GM20431 (cell line): ENCODE measurements at regions not wholly inside any gene's neighbourhood (a gene's known extent, or its start where the extent isn't known, plus 50 kb on each side); places are given as distances from the start of the nearest gene placed in this dataset.
"Not testable (repeated sequence)": the region's sequence is repeated elsewhere in the genome, so short reads cannot be mapped to it uniquely, and the experiment has no call there.

Source experiments
- in situ Hi-C: fragments of 300-500 bp; cut with MseI, MboI; formaldehyde crosslinking; loops from one replicate; pipeline ENCODE4 v1.15.0; 2020; ENCODE audit warnings: low sequenced_read_pairs; ENCODE audit not compliant: unreplicated experiment

DNA sequence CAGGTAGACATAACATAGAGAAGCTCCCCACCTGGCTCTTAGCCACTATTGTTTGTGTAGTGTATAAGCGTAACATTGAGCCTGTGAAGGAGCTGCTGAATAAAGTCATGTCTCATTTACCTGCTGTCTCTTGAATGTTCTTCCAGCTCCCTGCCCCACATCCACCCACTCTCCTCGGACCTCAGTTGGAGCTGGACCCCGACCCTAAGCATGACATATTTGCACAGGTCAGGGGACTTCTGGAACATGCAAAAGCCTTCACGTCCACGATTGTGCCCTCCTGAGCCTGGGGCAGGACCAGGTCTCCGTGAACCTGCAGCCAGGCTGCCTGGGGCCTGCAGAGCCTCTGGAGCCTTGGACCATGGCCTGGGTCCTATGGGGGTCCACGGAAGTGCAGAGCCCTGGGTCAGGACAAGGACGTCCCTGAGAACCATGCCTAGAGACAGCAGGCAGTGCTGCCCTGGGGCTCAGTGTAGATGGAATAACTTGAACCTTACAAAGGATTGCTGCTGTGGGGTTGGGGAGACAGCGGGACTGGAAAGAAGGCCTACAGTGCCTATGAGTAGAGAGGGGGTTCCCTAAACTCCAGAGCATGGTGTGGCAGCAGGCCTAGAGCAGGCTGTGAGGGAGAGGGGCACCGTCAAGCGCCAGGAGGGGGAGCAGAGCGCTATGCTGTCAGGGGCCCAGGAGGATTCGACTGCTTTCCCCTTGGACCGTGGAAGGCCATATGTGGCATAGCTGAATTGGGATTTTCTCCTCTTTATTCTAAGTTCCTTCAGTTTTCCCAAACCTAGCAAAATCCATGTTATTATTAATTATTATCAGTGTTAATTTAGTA lies 99.9 kb upstream of the ZNF236 start:
- in situ Hi-C loops, result no loop called here

DNA sequence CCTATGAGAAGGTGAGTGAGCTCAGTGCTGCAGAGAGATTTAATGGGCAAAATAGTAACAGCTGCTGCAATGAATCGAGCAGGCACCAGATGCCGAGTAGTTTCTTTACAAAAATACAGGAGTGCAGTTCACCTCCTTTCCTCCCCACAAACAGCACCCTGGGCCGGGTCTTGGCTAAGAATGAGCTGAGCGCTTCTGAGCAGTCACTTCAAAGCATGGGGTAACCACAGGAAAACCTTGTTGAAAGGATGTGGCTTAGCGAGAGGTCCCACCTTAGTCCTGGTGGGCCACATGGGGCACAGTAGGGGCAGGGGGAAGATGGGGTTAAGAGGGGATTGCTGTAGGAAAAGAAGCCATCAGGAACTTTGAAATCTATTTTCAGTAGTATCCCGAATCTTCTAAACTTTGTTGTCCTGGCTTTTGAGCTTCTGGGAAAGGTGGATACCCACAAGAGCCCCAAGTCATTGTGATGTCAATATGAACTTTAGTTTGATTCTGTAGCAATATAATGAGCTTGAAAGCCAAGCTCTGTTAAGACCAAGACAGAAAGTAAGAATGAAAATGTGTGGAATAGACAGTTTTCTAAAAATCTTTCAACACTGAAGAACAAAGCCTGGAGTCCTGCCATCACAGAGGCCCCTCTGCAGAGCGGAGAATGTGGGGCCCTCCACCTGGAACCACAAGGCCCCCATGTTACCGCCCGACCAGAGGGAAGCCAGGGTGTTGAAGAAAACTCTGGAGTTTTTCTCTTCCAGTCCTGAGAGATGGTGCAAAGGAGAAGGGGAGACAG lies 101.0 kb upstream of the ZNF236 start:
- in situ Hi-C loops, result no loop called here

GRCh38 chr18:76720683-76721082 lies 101.7 kb upstream of the ZNF236 start:
- in situ Hi-C loops, result no loop called here

- in situ Hi-C loops, result no loop called here
Observed at GRCh38 chr18:76715012-76715610, 107.2 kb upstream of the ZNF236 start.

- in situ Hi-C loops, result no loop called here
Observed at GRCh38 chr18:76713432-76713831, 108.9 kb upstream of the ZNF236 start.

DNA sequence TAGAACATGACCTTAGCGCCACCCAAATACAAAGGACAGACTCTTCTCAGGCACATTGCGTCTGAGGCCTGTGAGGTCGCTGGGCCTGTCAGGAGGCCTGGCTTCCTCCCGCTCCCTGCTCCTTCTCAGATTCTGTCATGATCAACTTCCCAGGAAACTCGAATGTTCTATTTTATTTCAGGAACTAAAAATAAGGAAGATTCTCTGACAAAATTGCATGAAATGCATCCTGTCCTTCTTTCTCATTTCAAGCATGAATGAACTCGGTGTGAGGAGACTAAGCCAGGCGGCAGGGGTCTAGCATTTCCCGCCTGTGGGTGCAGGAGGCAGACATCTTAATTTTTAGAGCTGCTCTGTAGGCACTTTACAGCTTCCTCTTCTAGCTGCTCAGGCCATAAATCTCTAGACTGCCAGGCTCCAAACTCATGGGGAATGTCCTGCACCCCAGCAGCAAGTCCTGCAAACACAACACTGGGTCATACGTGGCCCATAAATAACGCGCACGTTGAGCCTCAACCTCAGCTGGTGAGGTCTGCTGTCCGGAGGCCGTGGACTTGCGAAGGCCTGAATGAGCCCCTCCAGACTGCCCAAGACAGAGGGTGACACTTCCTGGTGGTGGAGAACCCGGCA lies 109.7 kb upstream of the ZNF236 start:
- in situ Hi-C loops, result no loop called here

GRCh38 chr18:76710646-76711520 lies 111.5 kb upstream of the ZNF236 start:
- in situ Hi-C loops, result no loop called here

GRCh38 chr18:76709659-76710645 lies 112.4 kb upstream of the ZNF236 start:
- in situ Hi-C loops, result no loop called here

GRCh38 chr18:76708722-76709353 lies 113.5 kb upstream of the ZNF236 start:
- in situ Hi-C loops, result no loop called here

GRCh38 chr18:76708071-76708721 lies 114.2 kb upstream of the ZNF236 start:
- in situ Hi-C loops, result no loop called here

DNA sequence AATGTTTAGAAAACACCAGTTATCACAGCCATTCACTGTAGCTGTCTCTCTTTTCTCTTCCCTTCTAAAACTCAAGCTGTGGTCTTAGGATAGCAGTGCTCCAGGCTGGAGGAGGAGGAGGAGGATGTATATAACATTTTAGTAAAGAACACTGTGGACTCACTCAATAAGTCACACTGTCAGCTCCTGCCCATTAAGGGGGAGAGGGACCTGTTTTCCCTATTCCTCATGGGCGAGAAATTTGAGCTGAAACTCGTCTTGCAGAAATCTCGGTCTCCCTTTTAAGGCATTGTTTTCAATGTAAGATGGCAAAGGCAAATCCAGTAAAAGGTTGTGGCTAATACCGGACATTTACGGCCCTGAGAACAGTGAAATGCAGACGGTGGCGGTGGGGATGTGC lies 114.8 kb upstream of the ZNF236 start:
- in situ Hi-C loops, result no loop called here

- in situ Hi-C loops, result not testable (repeated sequence)
Observed at GRCh38 chr18:76704589-76704988, 117.8 kb upstream of the ZNF236 start.

DNA sequence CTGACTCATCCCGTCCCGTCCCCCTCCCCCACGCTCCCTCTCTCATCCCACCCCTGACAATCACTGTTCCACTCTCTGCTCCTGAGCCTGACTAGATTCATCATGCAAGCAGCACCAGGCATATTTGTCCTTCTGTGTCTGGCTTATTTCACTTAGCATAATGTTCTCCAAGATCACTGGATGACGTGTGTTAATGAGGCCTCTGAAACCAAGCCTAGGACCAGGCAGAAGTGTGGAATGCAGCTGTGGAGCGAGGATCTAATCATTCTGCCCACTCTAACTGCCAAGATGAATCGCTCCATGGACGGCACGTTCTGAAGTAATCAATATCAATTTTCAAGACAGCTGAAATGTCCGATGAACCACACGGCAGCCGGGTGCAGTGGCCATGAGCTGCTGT lies 122.4 kb upstream of the ZNF236 start:
- in situ Hi-C loops, result loop anchor here (25.0 kb wide), 1 partner anchor 313 kb away; no protein-coding TSS in a partner anchor

DNA sequence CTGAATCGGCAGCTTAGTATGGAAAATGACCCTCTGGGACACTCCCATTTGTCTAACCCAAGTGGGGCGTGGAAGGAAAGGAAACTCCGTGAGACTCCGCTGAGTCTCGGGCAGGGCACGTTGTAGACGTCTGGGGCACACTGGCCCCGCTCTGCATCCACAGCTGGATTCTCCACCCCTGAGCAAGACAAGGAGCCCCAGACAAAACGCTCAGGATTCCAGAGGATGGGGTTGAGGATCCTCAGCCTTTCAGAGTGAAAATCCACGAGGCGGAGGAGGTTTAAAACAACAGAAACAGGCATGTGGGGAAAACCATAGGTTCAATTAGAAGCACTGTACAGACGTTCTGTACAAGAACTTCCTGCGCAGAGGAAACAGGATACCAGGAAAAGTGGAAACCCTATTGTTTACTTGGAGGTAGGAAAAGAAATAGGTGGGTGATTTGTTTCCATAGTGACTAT lies 124.9 kb upstream of the ZNF236 start:
- in situ Hi-C loops, result loop anchor here (25.0 kb wide), 1 partner anchor 310 kb away; no protein-coding TSS in a partner anchor

- in situ Hi-C loops, result loop anchor here (25.0 kb wide), 1 partner anchor 304 kb away; no protein-coding TSS in a partner anchor
Observed at GRCh38 chr18:76691800-76692199, 130.6 kb upstream of the ZNF236 start.

- in situ Hi-C loops, result loop anchor here (25.0 kb wide), 1 partner anchor 302 kb away; no protein-coding TSS in a partner anchor
Observed at GRCh38 chr18:76689646-76690264, 132.6 kb upstream of the ZNF236 start.
